Uterus (tissue), 2 donors: ENCODE measurements at regions not wholly inside any gene's neighbourhood (a gene's known extent, or its start where the extent isn't known, plus 50 kb on each side); places are given as distances from the start of the nearest gene placed in this dataset.

Source experiments
- POLR2A ChIP-seq, 2 donors: fragments of 450-650 bp; IDR thresholded peaks; one replicate each; pipeline ENCODE4 v1.6.1; 2016; ENCODE audit warnings: antibody characterized with exemption in 2 of 2, mild to moderate bottlenecking in 1 of 2, moderate library complexity in 1 of 2
- TF ChIP-seq, protein P1 (sequence below), 4 experiments: fragments of 200-600 bp in 2 of 4; fragments of 450-650 bp in 2 of 4; sonication (generic) in 2 of 4; IDR thresholded peaks; one replicate each; pipeline ENCODE4 v1.5.1; 2016 to 2019; ENCODE audit warnings: antibody characterized with exemption in 4 of 4, mild to moderate bottlenecking in 2 of 4, moderate library complexity in 1 of 4

GRCh38 chr3:178472941-178473340 lies 63.3 kb upstream of the KCNMB2 start:
- TF ChIP-seq, protein P1, sequence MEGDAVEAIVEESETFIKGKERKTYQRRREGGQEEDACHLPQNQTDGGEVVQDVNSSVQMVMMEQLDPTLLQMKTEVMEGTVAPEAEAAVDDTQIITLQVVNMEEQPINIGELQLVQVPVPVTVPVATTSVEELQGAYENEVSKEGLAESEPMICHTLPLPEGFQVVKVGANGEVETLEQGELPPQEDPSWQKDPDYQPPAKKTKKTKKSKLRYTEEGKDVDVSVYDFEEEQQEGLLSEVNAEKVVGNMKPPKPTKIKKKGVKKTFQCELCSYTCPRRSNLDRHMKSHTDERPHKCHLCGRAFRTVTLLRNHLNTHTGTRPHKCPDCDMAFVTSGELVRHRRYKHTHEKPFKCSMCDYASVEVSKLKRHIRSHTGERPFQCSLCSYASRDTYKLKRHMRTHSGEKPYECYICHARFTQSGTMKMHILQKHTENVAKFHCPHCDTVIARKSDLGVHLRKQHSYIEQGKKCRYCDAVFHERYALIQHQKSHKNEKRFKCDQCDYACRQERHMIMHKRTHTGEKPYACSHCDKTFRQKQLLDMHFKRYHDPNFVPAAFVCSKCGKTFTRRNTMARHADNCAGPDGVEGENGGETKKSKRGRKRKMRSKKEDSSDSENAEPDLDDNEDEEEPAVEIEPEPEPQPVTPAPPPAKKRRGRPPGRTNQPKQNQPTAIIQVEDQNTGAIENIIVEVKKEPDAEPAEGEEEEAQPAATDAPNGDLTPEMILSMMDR (IDR thresholded peaks at IDR 0.05): no peak
- no peak for TF ChIP-seq POLR2A (IDR thresholded peaks at IDR 0.05)
